Uterus (tissue), 2 donors: ENCODE measurements at regions not wholly inside any gene's neighbourhood (a gene's known extent, or its start where the extent isn't known, plus 50 kb on each side); places are given as distances from the start of the nearest gene placed in this dataset.

Experiments used
- CTCF ChIP-seq, 4 experiments: fragments of 200-600 bp in 2 of 4; fragments of 450-650 bp in 2 of 4; sonication (generic) in 2 of 4; IDR thresholded peaks; one replicate each; pipeline ENCODE4 v1.5.1; 2016 to 2019; ENCODE audit warnings: antibody characterized with exemption in 4 of 4, mild to moderate bottlenecking in 2 of 4, moderate library complexity in 1 of 4
- POLR2A ChIP-seq, 2 donors: fragments of 450-650 bp; IDR thresholded peaks; one replicate each; pipeline ENCODE4 v1.6.1; 2016; ENCODE audit warnings: antibody characterized with exemption in 2 of 2, mild to moderate bottlenecking in 1 of 2, moderate library complexity in 1 of 2

- TF ChIP-seq POLR2A (IDR thresholded peaks at IDR 0.05), result no peak
- no peak for TF ChIP-seq CTCF (IDR thresholded peaks at IDR 0.05)
These were observed 99.8 kb upstream of the OR9G4 start for GRCh38 chr11:56848141-56848809.
